Peyer's patch (tissue), 4 donors: ENCODE measurements at regions not wholly inside any gene's neighbourhood (a gene's known extent, or its start where the extent isn't known, plus 50 kb on each side); places are given as distances from the start of the nearest gene placed in this dataset.

Experiments
- DNase-seq, 3 donors: peaks; one replicate each; pipeline ENCODE4 v3.0.0-alpha.2; 2017 to 2019
- H3K27ac ChIP-seq, 4 donors: fragments of 200-600 bp; sonication (generic); one replicate each; pipeline ENCODE4 v1.5.1; 2016 to 2019
- H3K27me3 ChIP-seq, 2 donors: fragments of 200-600 bp; sonication (generic); one replicate each; pipeline ENCODE4 v1.5.1; 2019
- H3K36me3 ChIP-seq, 3 donors: fragments of 200-600 bp; sonication (generic); one replicate each; pipeline ENCODE4 v1.5.1; 2016 to 2019
- H3K4me1 ChIP-seq, 4 donors: fragments of 200-600 bp; sonication (generic); one replicate each; pipeline ENCODE4 v1.5.1; 2016 to 2019
- H3K4me3 ChIP-seq, 4 donors: fragments of 200-600 bp; sonication (generic); 1 replicate in 3 of 4; 2 replicates in 1 of 4; pipeline ENCODE4 v1.5.1; 2016 to 2019; ENCODE audit warnings: mild to moderate bottlenecking in 1 of 4
- H3K9me3 ChIP-seq, 4 donors: fragments of 200-600 bp; sonication (generic); one replicate each; pipeline ENCODE4 v1.5.1; 2016 to 2019; ENCODE audit warnings: mild to moderate bottlenecking in 1 of 4
- CTCF ChIP-seq, 6 experiments: fragments of 450-650 bp in 4 of 6; fragments of 200-600 bp in 2 of 6; sonication (generic) in 1 of 6; IDR thresholded peaks; one replicate each; pipeline ENCODE4 v1.5.1; 2017 to 2019; ENCODE audit warnings: antibody characterized with exemption in 6 of 6, mild to moderate bottlenecking in 3 of 6, moderate library complexity in 1 of 6
- POLR2A ChIP-seq, 2 donors: fragments of 450-650 bp; IDR thresholded peaks; one replicate each; pipeline ENCODE4 v1.5.1; 2017; ENCODE audit warnings: antibody characterized with exemption in 2 of 2, mild to moderate bottlenecking in 2 of 2, moderate library complexity in 2 of 2

- DNase-seq, result no peak
These were observed 253.6 kb upstream of the PHF14 start for GRCh38 chr7:10720042-10720441.

GRCh38 chr7:10721289-10721688 lies 252.4 kb upstream of the PHF14 start:
- DNase-seq, result no peak
- Histone ChIP-seq H3K36me3 (no peaks in the 10 kb centered on the region), H3K9me3 (no peaks in the 10 kb centered on the region), H3K4me1 (no peaks in the 10 kb centered on the region), H3K27me3 (no peaks in the 10 kb centered on the region), H3K27ac (no peak overlapping the region), H3K4me3 (no peak overlapping the region)
- TF ChIP-seq POLR2A (IDR thresholded peaks at IDR 0.05) (no peak), CTCF (IDR thresholded peaks at IDR 0.05) (no peak)

More at GRCh38 chr7:10720042-10720441, 253.6 kb upstream of the PHF14 start:
- Histone ChIP-seq H3K27me3 (no peaks in the 10 kb centered on the region), H3K4me1 (no peaks in the 10 kb centered on the region), H3K4me3 (no peak overlapping the region), H3K9me3 (no peaks in the 10 kb centered on the region), H3K27ac (no peak overlapping the region), H3K36me3 (no peaks in the 10 kb centered on the region)
- TF ChIP-seq POLR2A (IDR thresholded peaks at IDR 0.05), result no peak
- no peak for TF ChIP-seq CTCF (IDR thresholded peaks at IDR 0.05)

GRCh38 chr7:10723832-10724231 lies 249.8 kb upstream of the PHF14 start:
- Histone ChIP-seq H3K36me3 (no peaks in the 10 kb centered on the region), H3K9me3 (no peaks in the 10 kb centered on the region), H3K27ac (no peak overlapping the region), H3K27me3 (no peaks in the 10 kb centered on the region), H3K4me3 (no peak overlapping the region), H3K4me1 (no peaks in the 10 kb centered on the region)
- no peak for DNase-seq
- no peak for TF ChIP-seq CTCF (IDR thresholded peaks at IDR 0.05)
- TF ChIP-seq POLR2A (IDR thresholded peaks at IDR 0.05), result no peak

GRCh38 chr7:10724449-10724848 lies 249.2 kb upstream of the PHF14 start:
- Histone ChIP-seq H3K36me3 (no peaks in the 10 kb centered on the region), H3K27me3 (no peaks in the 10 kb centered on the region), H3K4me1 (no peaks in the 10 kb centered on the region), H3K4me3 (no peak overlapping the region), H3K9me3 (no peaks in the 10 kb centered on the region), H3K27ac (no peak overlapping the region)
- no peak for TF ChIP-seq CTCF (IDR thresholded peaks at IDR 0.05)
- no peak for TF ChIP-seq POLR2A (IDR thresholded peaks at IDR 0.05)
- DNase-seq, result no peak

GRCh38 chr7:10727636-10728035 lies 246.0 kb upstream of the PHF14 start:
- Histone ChIP-seq H3K9me3 (no peaks in the 10 kb centered on the region), H3K36me3 (no peaks in the 10 kb centered on the region), H3K27ac (no peak overlapping the region), H3K4me1 (no peaks in the 10 kb centered on the region), H3K27me3 (no peaks in the 10 kb centered on the region), H3K4me3 (no peak overlapping the region)
- TF ChIP-seq CTCF (IDR thresholded peaks at IDR 0.05) (no peak), POLR2A (IDR thresholded peaks at IDR 0.05) (no peak)
- DNase-seq, result no peak

GRCh38 chr7:10731253-10731773 lies 242.4 kb upstream of the PHF14 start:
- Histone ChIP-seq H3K4me3 (no peak overlapping the region), H3K9me3 (no peaks in the 10 kb centered on the region), H3K36me3 (no peaks in the 10 kb centered on the region), H3K27ac (no peak overlapping the region), H3K27me3 (no peaks in the 10 kb centered on the region), H3K4me1 (no peaks in the 10 kb centered on the region)
- TF ChIP-seq POLR2A (IDR thresholded peaks at IDR 0.05), result no peak
- no peak for TF ChIP-seq CTCF (IDR thresholded peaks at IDR 0.05)
- DNase-seq, result no peak
